Upper lobe of right lung (tissue), 1 donor: ENCODE measurements at regions not wholly inside any gene's neighbourhood (a gene's known extent, or its start where the extent isn't known, plus 50 kb on each side); places are given as distances from the start of the nearest gene placed in this dataset.

ENCODE experiments used
- ATAC-seq: fragments of 200-7000 bp; cut with Tn5 transposase; one replicate; pipeline ENCODE4 v1.9.1; 2020; ENCODE audit warnings: mild to moderate bottlenecking, moderate library complexity
- DNase-seq: peaks from one replicate; pipeline ENCODE4 v3.0.0-alpha.2; 2020
- H3K27ac ChIP-seq: fragments of 200-600 bp; one replicate; pipeline ENCODE4 v1.8.0; 2022
- H3K27me3 ChIP-seq: fragments of 200-600 bp; one replicate; pipeline ENCODE4 v1.8.0; 2022; ENCODE audit warnings: mild to moderate bottlenecking
- H3K36me3 ChIP-seq: fragments of 200-600 bp; one replicate; pipeline ENCODE4 v1.8.0; 2022
- H3K4me1 ChIP-seq: fragments of 200-600 bp; one replicate; pipeline ENCODE4 v1.8.0; 2022
- H3K4me3 ChIP-seq: fragments of 200-600 bp; one replicate; pipeline ENCODE4 v1.8.0; 2022; ENCODE audit warnings: mild to moderate bottlenecking
- H3K9me3 ChIP-seq: fragments of 200-600 bp; one replicate; pipeline ENCODE4 v1.8.0; 2022
- intact Hi-C: fragments of 100-400 bp; cut with DNase I; formaldehyde crosslinking; loops from one replicate; pipeline ENCODE4 v1.11.0; 2022
- TF ChIP-seq, protein P1 (sequence below): fragments of 200-600 bp; IDR thresholded peaks from one replicate; pipeline ENCODE4 v1.8.0; 2022; ENCODE audit warnings: antibody characterized with exemption
- donor health status: DM: no; HTN: yes; CAD: no; lungs with severe emphysema.

GRCh38 chr15:72859017-72859756, 75.6 kb upstream of the ADPGK start:
- TF ChIP-seq, protein P1, sequence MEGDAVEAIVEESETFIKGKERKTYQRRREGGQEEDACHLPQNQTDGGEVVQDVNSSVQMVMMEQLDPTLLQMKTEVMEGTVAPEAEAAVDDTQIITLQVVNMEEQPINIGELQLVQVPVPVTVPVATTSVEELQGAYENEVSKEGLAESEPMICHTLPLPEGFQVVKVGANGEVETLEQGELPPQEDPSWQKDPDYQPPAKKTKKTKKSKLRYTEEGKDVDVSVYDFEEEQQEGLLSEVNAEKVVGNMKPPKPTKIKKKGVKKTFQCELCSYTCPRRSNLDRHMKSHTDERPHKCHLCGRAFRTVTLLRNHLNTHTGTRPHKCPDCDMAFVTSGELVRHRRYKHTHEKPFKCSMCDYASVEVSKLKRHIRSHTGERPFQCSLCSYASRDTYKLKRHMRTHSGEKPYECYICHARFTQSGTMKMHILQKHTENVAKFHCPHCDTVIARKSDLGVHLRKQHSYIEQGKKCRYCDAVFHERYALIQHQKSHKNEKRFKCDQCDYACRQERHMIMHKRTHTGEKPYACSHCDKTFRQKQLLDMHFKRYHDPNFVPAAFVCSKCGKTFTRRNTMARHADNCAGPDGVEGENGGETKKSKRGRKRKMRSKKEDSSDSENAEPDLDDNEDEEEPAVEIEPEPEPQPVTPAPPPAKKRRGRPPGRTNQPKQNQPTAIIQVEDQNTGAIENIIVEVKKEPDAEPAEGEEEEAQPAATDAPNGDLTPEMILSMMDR: no peak
- H3K27me3 ChIP-seq: no peaks in the 10 kb centered on the region
- H3K4me1 ChIP-seq: no peaks in the 10 kb centered on the region
- intact Hi-C loops: no loop called here
- H3K4me3 ChIP-seq: no peak overlapping the region
- ATAC-seq (no peak), DNase-seq (no peak)
- no peaks in the 10 kb centered on the region for H3K36me3 ChIP-seq
- no peaks in the 10 kb centered on the region for H3K9me3 ChIP-seq
- no peak overlapping the region for H3K27ac ChIP-seq

DNA sequence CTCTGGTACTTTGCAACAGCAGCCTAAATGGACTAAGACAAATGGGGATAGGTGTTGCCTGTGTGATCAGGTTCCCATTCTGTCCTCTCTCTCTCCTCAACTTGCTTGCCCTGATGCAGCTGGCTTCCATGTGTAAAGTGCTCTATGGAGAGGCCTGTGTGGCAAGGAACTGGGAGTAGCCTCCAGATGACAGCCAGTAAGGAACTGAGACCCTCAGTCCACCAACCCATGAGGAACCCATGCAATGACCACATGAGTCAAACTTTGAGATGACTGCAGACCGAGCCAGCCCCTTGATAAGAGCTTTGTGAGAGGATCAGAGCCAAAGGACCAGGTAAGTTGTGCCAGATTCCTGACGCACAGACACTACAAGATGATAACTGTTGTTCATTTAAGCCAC, 74.6 kb upstream of the ADPGK start:
- TF ChIP-seq, protein P1: no peak
- H3K27ac ChIP-seq: no peak overlapping the region
- no peak for DNase-seq
- H3K9me3 ChIP-seq: no peaks in the 10 kb centered on the region
- no peaks in the 10 kb centered on the region for H3K4me1 ChIP-seq
- H3K4me3 ChIP-seq: no peak overlapping the region
- no peaks in the 10 kb centered on the region for H3K27me3 ChIP-seq
- no peaks in the 10 kb centered on the region for H3K36me3 ChIP-seq
- intact Hi-C loops: no loop called here
- no peak for ATAC-seq

DNA sequence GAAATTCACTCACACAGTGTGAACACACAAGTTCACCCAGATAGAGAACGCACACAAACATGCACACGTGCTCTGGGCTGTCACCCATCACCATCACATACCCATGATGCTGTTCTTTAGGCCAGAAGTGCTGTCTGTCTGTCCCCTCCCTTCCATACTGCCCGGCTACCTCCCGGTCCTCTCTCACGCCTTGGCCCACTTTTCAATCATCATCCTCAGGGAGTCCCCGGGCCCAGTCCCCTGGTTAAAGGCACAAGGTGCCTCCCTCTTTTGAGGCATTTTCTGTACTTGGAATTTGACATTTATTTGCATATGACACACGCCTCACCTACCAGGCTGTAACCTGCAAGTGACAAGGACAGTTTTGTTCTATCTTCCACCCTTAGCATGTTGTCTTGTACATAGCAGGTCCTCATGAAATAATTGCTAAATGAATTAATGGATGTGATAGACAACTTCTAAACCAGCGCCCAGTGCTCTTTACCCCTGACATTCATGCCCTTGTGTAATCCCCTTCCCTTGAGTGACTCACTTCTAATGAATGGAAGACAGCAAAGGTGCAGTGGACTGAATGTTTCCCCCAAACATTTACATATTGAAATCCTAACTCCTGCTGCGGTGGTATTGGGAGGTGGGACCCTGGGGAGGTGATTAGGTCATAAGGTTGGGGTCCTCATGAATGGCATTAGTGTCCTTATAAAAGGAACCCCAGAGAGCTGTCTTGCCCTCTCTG, 73.9 kb upstream of the ADPGK start:
- H3K27ac ChIP-seq: no peak overlapping the region
- no peaks in the 10 kb centered on the region for H3K4me1 ChIP-seq
- H3K27me3 ChIP-seq: no peaks in the 10 kb centered on the region
- intact Hi-C loops: no loop called here
- ATAC-seq (no peak), DNase-seq (no peak)
- no peaks in the 10 kb centered on the region for H3K36me3 ChIP-seq
- TF ChIP-seq, protein P1: no peak
- H3K9me3 ChIP-seq: no peaks in the 10 kb centered on the region
- no peak overlapping the region for H3K4me3 ChIP-seq

- no peak for DNase-seq
- H3K27ac ChIP-seq: no peak overlapping the region
Measured at GRCh38 chr15:72856549-72857040, 73.0 kb upstream of the ADPGK start.

DNA sequence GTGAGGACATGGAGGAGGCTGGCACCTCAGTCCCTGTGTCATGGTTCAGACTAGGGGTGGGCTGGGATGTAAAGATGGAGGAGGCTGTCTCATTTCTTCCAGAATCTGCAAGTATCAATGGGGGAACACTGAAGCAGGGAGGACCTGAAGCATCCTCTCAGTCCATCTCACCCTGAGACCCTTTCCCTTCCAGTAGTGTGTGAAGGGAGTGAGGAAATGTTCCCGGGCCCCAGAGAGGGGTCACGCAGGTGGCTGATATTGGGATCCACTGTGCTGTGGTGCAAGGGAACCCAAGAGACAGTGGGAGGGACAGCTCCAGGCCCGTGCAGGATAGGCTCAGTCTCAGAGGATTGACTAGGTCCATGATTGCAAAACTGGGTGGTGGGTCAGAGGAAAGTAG, 72.2 kb upstream of the ADPGK start:
- ATAC-seq: no peak
- H3K27ac ChIP-seq: no peak overlapping the region
- intact Hi-C loops: no loop called here
- H3K4me1 ChIP-seq: no peaks in the 10 kb centered on the region
- TF ChIP-seq, protein P1: no peak
- H3K36me3 ChIP-seq: no peaks in the 10 kb centered on the region
- H3K4me3 ChIP-seq: no peak overlapping the region
- H3K9me3 ChIP-seq: no peaks in the 10 kb centered on the region
- H3K27me3 ChIP-seq: no peaks in the 10 kb centered on the region
- DNase-seq: no peak

More at GRCh38 chr15:72856549-72857040, 73.0 kb upstream of the ADPGK start:
- H3K27me3 ChIP-seq: no peaks in the 10 kb centered on the region
- no peaks in the 10 kb centered on the region for H3K36me3 ChIP-seq
- no peak for ATAC-seq
- H3K4me1 ChIP-seq: no peaks in the 10 kb centered on the region
- no peaks in the 10 kb centered on the region for H3K9me3 ChIP-seq
- intact Hi-C loops: no loop called here
- TF ChIP-seq, protein P1: no peak
- H3K4me3 ChIP-seq: no peak overlapping the region
